ENCODE measurements at regions not wholly inside any gene's neighbourhood (a gene's known extent, or its start where the extent isn't known, plus 50 kb on each side); places are given as distances from the start of the nearest gene placed in this dataset.

DNA sequence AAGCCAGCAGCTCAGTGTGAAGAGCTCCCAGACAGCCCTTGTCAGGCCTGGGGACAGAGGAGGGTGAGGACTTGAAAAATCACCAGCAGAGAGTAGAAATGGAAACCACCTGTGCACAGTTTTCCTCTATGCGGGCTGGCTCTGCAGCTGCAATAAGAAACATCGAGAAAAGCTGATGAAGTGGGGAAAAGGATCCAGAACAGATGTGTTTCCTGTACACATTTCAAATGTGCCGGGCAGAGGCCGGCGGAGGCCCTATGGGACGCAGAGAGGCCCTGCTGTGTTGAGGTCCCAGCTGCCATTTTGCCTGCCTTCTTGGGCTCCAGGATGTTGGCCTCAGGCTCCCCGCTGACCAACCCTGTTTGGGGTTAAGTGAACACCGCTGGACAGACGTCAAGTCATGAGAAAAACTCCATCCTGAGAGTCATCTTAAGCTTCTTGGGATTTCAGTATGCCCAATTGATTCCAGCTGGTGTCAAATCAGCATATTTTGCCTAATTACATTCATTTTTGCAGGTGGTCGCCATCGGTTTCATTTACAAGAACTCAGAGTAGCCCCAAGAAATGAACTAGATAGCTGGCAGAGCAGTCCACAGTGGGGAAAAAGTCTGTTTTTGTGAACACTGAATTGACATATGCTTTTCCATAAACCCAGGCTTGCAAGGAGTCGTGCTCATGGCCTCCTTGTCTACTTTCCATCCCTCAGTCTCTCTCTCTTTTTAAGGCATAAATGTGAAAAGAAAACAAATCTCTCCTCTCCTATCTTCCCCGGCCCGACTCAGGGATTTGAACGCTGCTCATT is 150.4 kb upstream of the PHACTR3 start:
- WGBS, 4 donors: 83 to 93% (median 88%) methylated on average over 15 of the region's 15 CpGs
- no peak for DNase-seq
- no peaks in the 10 kb centered on the region for H3K36me3 ChIP-seq (replicated peaks in 1 of 2)
- H3K4me3 ChIP-seq: no peak overlapping the region
- TF ChIP-seq POLR2A (IDR thresholded peaks at IDR 0.05): no peak
- TF ChIP-seq, protein P1, sequence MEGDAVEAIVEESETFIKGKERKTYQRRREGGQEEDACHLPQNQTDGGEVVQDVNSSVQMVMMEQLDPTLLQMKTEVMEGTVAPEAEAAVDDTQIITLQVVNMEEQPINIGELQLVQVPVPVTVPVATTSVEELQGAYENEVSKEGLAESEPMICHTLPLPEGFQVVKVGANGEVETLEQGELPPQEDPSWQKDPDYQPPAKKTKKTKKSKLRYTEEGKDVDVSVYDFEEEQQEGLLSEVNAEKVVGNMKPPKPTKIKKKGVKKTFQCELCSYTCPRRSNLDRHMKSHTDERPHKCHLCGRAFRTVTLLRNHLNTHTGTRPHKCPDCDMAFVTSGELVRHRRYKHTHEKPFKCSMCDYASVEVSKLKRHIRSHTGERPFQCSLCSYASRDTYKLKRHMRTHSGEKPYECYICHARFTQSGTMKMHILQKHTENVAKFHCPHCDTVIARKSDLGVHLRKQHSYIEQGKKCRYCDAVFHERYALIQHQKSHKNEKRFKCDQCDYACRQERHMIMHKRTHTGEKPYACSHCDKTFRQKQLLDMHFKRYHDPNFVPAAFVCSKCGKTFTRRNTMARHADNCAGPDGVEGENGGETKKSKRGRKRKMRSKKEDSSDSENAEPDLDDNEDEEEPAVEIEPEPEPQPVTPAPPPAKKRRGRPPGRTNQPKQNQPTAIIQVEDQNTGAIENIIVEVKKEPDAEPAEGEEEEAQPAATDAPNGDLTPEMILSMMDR (IDR thresholded peaks at IDR 0.05): no peak
- intact Hi-C loops (cut with DNase I): no loop called here
- H3K9me3 ChIP-seq (replicated peaks in 1 of 3): no peaks in the 10 kb centered on the region
- no peaks in the 10 kb centered on the region for H3K4me1 ChIP-seq (replicated peaks in 1 of 2)
- no peak overlapping the region for H3K27ac ChIP-seq
- H3K27me3 ChIP-seq: no peaks in the 10 kb centered on the region

DNA sequence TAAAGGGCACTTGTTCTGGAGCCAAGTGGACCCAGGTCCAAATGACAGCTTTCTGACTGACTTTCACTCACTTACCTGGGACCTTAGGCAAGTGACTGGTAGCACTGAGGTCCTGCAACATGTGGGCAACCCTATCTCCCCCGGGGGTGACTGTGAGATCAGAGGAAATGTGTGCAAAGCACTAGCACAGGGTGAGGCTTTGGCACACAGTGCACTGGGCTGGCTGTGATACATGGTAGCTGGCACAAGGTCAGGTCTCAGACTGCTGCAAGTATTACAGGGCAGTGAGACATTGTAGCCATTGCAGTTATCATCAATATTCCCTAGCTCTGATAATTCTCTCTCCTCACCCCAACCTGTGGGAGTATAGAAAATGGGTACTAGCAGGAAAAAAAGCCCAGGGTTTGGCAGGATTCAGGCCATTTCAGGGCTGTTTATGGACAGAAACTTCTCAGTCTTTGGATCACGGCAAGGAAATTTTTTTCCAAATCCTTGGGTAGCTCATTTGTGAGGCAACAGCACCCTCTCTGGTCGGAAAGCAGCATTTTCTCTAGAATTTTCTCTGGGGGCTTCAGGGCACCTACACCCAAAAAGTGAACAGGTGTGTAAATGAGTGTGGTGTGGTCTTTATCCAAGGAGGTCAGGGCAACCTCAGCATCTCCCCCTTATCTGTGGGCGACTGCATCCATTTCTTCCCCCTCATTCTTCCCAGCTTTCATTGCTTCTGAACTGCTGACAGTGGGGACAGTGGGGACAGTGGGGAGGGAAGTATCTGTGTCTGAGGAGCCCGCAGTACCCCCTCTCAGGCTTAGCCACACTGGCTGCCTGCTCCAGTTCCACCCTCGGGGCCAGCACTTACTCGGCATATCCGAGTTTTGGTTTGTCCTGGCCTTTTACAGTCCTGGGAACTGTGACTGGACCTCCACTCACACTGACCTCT is 148.7 kb upstream of the PHACTR3 start:
- Histone ChIP-seq H3K27ac (no peak overlapping the region), H3K36me3 (replicated peaks in 1 of 2) (no peaks in the 10 kb centered on the region), H3K4me1 (replicated peaks in 1 of 2) (no peaks in the 10 kb centered on the region), H3K27me3 (no peaks in the 10 kb centered on the region), H3K4me3 (no peak overlapping the region), H3K9me3 (replicated peaks in 1 of 3) (no peaks in the 10 kb centered on the region)
- TF ChIP-seq POLR2A (IDR thresholded peaks at IDR 0.05): no peak
- TF ChIP-seq, protein P1 (IDR thresholded peaks at IDR 0.05): peak; percentile 46 to 74 (median 59)
- DNase-seq: peak; percentile 39 to 70 (median 58)
- 20 to 44% (median 27%) methylated on average over 7 to 8 of the region's 8 CpGs for WGBS, 4 donors
- intact Hi-C loops (cut with DNase I): loop anchor here in 1 of 2 donors (5.0 kb wide), 2 partner anchors 368 to 588 kb away; no protein-coding TSS in a partner anchor

DNA sequence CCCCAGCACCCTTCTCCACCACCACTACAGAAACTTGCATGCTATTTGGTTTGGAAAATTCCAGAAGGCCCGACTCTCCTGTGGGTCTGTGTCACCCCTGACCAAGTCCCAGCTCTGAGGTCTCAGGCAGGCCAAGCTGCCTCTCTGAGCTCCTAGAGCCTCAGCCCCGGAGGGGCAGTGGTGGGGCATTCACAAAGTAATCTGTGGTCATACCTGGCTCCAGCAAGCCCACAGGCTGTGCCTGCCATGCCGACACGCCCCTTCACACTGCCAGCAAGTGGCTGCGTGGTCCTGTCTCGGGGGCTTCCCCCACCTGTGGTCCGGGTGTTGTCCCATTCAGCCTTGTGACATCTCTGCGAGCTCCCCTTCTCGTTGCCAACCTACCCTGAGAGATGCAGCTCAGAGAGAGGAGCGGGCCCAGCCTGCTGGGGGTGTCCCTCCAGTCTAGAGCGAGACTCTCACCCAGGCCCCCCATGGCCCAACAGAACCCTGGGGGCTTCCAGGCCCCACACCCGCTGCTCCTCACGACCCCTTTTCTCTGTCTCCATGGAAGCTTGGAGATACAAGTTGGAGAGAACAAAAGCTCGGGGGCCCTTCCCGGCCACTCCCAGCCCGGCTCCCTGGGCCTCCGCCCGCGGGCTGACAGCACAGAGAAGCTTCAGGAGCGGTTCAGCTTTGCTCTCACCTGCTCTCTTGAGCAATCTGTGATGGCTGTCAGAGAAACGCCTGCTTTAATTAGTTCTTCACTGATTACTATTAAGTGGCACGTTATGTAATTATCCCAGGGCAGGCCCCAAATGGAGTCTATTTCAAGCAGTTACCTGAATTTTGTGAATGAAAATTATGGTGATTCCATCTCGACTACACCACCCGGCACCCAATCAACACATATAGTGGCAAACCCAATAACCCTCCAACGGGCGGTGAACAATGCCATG is 147.7 kb upstream of the PHACTR3 start:
- H3K36me3 ChIP-seq (replicated peaks in 1 of 2): no peaks in the 10 kb centered on the region
- no peaks in the 10 kb centered on the region for H3K27me3 ChIP-seq
- H3K4me3 ChIP-seq: no peak overlapping the region
- no peaks in the 10 kb centered on the region for H3K4me1 ChIP-seq (replicated peaks in 1 of 2)
- intact Hi-C loops (cut with DNase I): loop anchor here in 1 of 2 donors (5.0 kb wide), 2 partner anchors 369 to 589 kb away; no protein-coding TSS in a partner anchor
- no peak for TF ChIP-seq POLR2A (IDR thresholded peaks at IDR 0.05)
- TF ChIP-seq, protein P1 (IDR thresholded peaks at IDR 0.05): no peak
- 72 to 87% (median 81%) methylated on average over 20 to 26 of the region's 26 CpGs for WGBS, 4 donors
- no peak overlapping the region for H3K27ac ChIP-seq
- no peaks in the 10 kb centered on the region for H3K9me3 ChIP-seq (replicated peaks in 1 of 3)
- no peak for DNase-seq
